Adrenal gland (tissue), 5 donors: ENCODE measurements at regions not wholly inside any gene's neighbourhood (a gene's known extent, or its start where the extent isn't known, plus 50 kb on each side); places are given as distances from the start of the nearest gene placed in this dataset.

ENCODE experiments used
- CTCF ChIP-seq, 6 experiments: fragments of 450-650 bp in 4 of 6; fragments of 200-600 bp in 2 of 6; sonication (generic) in 1 of 6; IDR thresholded peaks; 1 replicate in 5 of 6; 2 replicates in 1 of 6; pipeline versions ENCODE4 v1.5.1 to v1.8.0; 2016 to 2021; ENCODE audit warnings: antibody characterized with exemption in 6 of 6, mild to moderate bottlenecking in 2 of 6, moderate library complexity in 1 of 6
- POLR2A ChIP-seq, 2 donors: fragments of 450-650 bp; IDR thresholded peaks; one replicate each; pipeline ENCODE4 v1.6.1; 2017; ENCODE audit warnings: antibody characterized with exemption in 2 of 2, mild to moderate bottlenecking in 2 of 2, moderate library complexity in 1 of 2
- donor health status: DM: no; HTN: no; CAD: no.

- TF ChIP-seq CTCF (IDR thresholded peaks at IDR 0.05), result no peak
- no peak for TF ChIP-seq POLR2A (IDR thresholded peaks at IDR 0.05)
Observed at GRCh38 chr13:109384491-109385241, 401.7 kb downstream of the IRS2 start.
